IMR-90 (cell line): ENCODE measurements at regions not wholly inside any gene's neighbourhood (a gene's known extent, or its start where the extent isn't known, plus 50 kb on each side); places are given as distances from the start of the nearest gene placed in this dataset.

ENCODE experiments used
- BHLHE40 ChIP-seq: fragments of 150-350 bp; IDR thresholded peaks from 2 replicates; pipeline ENCODE4 v1.6.1; 2016; ENCODE audit warnings: mild to moderate bottlenecking, low read depth, low read length
- MXI1 ChIP-seq: IDR thresholded peaks from 2 replicates; pipeline ENCODE4 v1.6.1; 2012; ENCODE audit warnings: low read depth, mild to moderate bottlenecking, low read length, moderate library complexity, borderline replicate concordance
- POLR2A ChIP-seq: IDR thresholded peaks from 2 replicates; pipeline ENCODE4 v1.6.1; 2012; ENCODE audit warnings: mild to moderate bottlenecking, low read depth, low read length
- RFX5 ChIP-seq: IDR thresholded peaks from 2 replicates; pipeline ENCODE4 v1.8.0; 2012; ENCODE audit warnings: low read depth, mild to moderate bottlenecking, low read length, moderate library complexity
- TF ChIP-seq, protein P1 (sequence below): conservative IDR thresholded peaks from 2 replicates; pipeline ENCODE4 v1.5.1; 2012; ENCODE audit warnings: mild to moderate bottlenecking, low read depth, low read length, improper control_type of control experiment

- no peak for TF ChIP-seq POLR2A
- no peak for TF ChIP-seq MXI1
- TF ChIP-seq, protein P1, sequence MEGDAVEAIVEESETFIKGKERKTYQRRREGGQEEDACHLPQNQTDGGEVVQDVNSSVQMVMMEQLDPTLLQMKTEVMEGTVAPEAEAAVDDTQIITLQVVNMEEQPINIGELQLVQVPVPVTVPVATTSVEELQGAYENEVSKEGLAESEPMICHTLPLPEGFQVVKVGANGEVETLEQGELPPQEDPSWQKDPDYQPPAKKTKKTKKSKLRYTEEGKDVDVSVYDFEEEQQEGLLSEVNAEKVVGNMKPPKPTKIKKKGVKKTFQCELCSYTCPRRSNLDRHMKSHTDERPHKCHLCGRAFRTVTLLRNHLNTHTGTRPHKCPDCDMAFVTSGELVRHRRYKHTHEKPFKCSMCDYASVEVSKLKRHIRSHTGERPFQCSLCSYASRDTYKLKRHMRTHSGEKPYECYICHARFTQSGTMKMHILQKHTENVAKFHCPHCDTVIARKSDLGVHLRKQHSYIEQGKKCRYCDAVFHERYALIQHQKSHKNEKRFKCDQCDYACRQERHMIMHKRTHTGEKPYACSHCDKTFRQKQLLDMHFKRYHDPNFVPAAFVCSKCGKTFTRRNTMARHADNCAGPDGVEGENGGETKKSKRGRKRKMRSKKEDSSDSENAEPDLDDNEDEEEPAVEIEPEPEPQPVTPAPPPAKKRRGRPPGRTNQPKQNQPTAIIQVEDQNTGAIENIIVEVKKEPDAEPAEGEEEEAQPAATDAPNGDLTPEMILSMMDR: no peak
- no peak for TF ChIP-seq RFX5
- TF ChIP-seq BHLHE40: no peak
Observed at GRCh38 chr3:84110787-84111186, 848.0 kb upstream of the CADM2 start.
